AG09309 (cell line): ENCODE measurements at regions not wholly inside any gene's neighbourhood (a gene's known extent, or its start where the extent isn't known, plus 50 kb on each side); places are given as distances from the start of the nearest gene placed in this dataset.

Experiments
- DNase-seq: peaks from one replicate; pipeline ENCODE4 v3.0.0-alpha.2; 2010; ENCODE audit warnings: low read depth
- H3K4me3 ChIP-seq: 2 replicates; pipeline ENCODE4 v1.5.1; 2011; ENCODE audit warnings: mild to moderate bottlenecking, low read depth, low read length, moderate library complexity; ENCODE audit not compliant: control insufficient read depth
- TF ChIP-seq, protein P1 (sequence below): IDR thresholded peaks from 2 replicates; pipeline ENCODE4 v1.5.1; 2011; ENCODE audit warnings: mild to moderate bottlenecking, low read depth, low read length, inconsistent platforms; ENCODE audit not compliant: insufficient read depth, control insufficient read depth; ENCODE audit errors: missing control alignments

DNA sequence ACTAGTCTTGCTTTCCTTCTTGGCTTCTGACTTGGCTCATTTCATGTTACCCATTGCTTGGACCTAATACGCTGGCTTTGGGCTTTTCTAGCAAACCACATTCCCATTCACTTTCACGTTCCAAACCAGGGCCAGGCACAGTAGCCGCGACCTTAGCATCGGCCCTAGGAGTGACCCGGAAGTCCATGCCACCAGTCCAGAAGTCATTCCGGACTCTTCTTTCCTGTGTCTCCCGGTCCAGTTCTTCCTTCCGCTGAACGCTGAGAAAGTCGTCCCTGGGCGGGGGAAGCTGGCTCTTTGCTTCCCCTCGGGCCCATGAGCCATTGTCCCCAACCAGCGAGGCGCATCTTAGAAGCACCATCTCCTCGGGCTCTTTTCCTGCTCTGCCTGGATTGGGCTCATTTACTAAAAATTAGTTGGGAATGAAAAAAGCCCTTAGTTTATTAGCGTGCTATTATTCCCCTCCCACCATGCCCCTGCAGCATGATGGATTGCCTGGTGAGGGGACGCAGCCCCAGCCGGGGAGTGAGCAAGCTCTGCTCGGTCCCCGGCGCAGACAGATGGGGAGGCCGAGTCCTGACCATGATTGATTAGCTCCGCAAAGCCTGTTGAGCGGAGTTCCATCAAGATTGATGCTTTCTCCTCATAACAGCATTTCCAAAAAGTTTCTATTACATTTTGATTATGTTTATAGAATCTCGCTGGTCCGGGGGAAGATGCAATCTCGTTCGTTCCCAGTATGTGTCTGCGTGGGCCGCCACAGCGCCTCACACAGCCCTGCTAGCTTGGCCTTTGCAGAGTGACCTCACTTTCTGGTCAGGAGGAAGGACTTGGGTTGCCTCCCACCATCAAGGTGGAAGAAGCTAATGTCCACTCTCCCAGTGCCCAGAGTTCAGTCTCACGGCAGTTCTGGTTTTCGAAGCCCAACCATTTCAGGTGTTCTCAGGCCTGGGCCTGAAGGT lies 115.1 kb upstream of the TOP1 start:
- TF ChIP-seq, protein P1, sequence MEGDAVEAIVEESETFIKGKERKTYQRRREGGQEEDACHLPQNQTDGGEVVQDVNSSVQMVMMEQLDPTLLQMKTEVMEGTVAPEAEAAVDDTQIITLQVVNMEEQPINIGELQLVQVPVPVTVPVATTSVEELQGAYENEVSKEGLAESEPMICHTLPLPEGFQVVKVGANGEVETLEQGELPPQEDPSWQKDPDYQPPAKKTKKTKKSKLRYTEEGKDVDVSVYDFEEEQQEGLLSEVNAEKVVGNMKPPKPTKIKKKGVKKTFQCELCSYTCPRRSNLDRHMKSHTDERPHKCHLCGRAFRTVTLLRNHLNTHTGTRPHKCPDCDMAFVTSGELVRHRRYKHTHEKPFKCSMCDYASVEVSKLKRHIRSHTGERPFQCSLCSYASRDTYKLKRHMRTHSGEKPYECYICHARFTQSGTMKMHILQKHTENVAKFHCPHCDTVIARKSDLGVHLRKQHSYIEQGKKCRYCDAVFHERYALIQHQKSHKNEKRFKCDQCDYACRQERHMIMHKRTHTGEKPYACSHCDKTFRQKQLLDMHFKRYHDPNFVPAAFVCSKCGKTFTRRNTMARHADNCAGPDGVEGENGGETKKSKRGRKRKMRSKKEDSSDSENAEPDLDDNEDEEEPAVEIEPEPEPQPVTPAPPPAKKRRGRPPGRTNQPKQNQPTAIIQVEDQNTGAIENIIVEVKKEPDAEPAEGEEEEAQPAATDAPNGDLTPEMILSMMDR, result no peak
- no peak overlapping the region for H3K4me3 ChIP-seq
- DNase-seq, result no peak

DNA sequence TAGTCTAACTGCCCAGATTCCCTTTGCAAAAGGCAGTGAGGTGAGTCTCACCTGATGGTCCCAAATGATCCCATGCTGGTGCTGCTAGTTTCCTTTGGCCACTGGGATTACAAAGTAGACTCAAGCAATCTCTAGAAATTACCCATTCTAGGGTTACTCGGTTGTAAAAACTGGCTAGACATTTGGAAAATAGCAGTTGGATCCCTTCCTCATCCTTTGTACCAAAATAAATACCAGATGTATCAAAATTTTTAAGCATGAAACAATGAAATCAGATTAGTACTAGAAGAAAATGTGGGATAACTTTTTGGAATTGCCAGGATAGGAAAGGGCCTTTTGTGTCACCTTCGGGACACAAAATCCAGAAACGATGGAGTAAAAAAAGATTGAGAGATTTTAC lies 112.9 kb upstream of the TOP1 start:
- no peak for DNase-seq

DNA sequence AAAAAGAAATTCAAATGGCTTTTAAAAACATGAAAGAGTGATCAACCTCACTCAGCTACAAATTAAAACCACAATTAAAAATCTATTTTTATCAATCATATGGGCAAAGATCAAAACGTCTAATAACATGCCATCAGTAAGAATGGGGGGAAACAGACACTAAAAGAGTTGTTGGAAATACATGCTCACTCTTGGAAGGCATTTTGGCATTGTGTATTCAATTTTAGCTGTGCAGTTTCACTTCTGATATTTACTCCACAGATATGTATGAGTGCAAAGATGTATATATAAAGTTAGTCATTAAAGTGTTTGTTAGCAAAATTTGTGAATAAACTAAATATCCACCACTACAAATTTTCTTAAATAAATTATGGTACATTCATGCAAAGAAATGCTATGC lies 112.3 kb upstream of the TOP1 start:
- TF ChIP-seq, protein P1, result no peak
- DNase-seq, result no peak
- no peak overlapping the region for H3K4me3 ChIP-seq

More for the DNA sequence above, 112.9 kb upstream of the TOP1 start:
- no peak overlapping the region for H3K4me3 ChIP-seq
- TF ChIP-seq, protein P1, result no peak

DNA sequence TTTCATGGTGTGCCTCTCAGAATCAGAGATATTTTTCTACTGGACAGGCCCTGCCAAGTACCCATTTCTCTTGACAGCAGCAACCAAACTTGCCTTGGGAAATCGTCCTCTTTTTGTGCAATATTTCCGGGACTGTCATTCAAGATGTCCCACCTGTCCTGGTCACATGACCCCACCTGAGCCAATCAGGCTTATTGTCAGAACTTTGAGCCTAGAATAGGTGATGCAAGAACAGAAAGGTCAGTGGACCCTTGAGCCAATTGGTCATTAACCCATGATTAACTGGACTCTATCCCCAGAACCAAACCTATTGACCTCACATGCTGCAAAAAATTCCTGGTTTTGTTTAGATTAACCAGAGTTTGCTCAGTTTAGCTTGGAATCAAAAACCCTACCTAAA lies 108.3 kb upstream of the TOP1 start:
- TF ChIP-seq, protein P1, result no peak
- DNase-seq, result no peak

DNA sequence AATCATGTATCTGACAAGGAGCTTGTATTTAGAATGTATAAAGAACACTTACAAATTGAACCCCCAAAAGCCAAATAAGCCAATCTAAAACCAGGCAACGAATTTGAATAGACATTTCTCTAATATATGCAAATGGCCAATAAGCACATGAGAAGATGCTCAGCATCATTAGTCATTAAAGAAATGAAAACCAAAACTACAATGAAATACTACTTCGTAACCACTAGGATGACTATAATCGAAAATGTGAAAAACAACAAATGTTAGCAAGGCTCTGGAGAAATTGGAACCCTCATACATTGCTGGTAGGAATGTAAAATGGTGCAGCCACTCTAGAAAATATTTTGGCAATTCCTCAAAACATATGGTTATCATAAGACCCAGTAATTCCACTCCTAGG lies 105.8 kb upstream of the TOP1 start:
- DNase-seq, result no peak
- H3K4me3 ChIP-seq, result no peak overlapping the region
- TF ChIP-seq, protein P1, result no peak

More for the DNA sequence above, 108.3 kb upstream of the TOP1 start:
- H3K4me3 ChIP-seq, result no peak overlapping the region

DNA sequence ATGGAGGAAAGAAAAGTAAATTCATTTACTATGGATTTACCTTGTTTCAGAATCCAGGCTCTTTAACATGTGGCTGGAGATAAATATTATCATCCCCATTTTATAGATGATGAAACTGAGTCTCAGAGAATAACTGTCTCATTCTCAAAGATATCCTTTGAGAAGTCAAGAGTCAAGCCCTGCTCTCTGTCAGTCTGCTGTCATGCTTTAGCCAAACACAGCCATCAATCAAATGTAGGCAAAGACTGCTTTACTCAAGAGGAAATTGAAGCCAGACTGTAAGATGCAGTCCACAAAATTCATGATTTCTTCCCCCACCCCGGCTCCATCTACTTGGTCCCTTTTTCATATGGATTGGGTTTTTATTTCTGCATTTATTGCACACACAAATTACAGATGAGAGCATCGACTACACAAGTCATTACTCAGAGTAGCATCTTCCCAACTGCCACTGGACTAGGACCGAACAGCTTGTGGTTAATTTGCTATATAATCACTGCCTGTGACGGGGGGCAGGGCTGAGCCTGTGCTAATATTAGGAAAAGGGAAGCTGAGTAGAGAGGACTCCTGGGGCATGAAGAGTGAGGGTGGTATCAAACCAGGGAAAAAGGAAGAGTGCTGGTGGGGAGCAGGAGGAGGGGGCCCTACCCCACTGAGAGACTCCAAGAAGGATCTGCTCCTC lies 102.7 kb upstream of the TOP1 start:
- no peak overlapping the region for H3K4me3 ChIP-seq
- DNase-seq, result no peak
- TF ChIP-seq, protein P1, result no peak
